HG03025 (cell line): ENCODE measurements at regions not wholly inside any gene's neighbourhood (a gene's known extent, or its start where the extent isn't known, plus 50 kb on each side); places are given as distances from the start of the nearest gene placed in this dataset.

Source experiments
- ATAC-seq: cut with Tn5 transposase; IDR thresholded peaks from one replicate; pipeline ENCODE4 v1.9.1; 2021; ENCODE audit warnings: mild to moderate bottlenecking, moderate library complexity; ENCODE audit not compliant: unreplicated experiment, low FRiP score

GRCh38 chr13:58151452-58151851, 519.9 kb downstream of the PCDH17 start:
- no peak for ATAC-seq

GRCh38 chr13:58160980-58161379, 529.4 kb downstream of the PCDH17 start:
- ATAC-seq = no peak

GRCh38 chr13:58165617-58166016, 534.1 kb downstream of the PCDH17 start:
- no peak for ATAC-seq

GRCh38 chr13:58181111-58181510, 549.6 kb downstream of the PCDH17 start:
- ATAC-seq = no peak

- no peak for ATAC-seq
Observed at GRCh38 chr13:58187881-58188280, 556.3 kb downstream of the PCDH17 start.

GRCh38 chr13:58190577-58190976, 559.0 kb downstream of the PCDH17 start:
- no peak for ATAC-seq

GRCh38 chr13:58191754-58192153, 560.2 kb downstream of the PCDH17 start:
- ATAC-seq = no peak

GRCh38 chr13:58202099-58202498, 570.6 kb downstream of the PCDH17 start:
- no peak for ATAC-seq

- no peak for ATAC-seq
Observed at GRCh38 chr13:58207501-58207900, 576.0 kb downstream of the PCDH17 start.

- no peak for ATAC-seq
Observed at GRCh38 chr13:58235454-58235853, 603.9 kb downstream of the PCDH17 start.

GRCh38 chr13:58238972-58239773, 607.6 kb downstream of the PCDH17 start:
- ATAC-seq = no peak

GRCh38 chr13:58239774-58240268, 608.3 kb downstream of the PCDH17 start:
- ATAC-seq = no peak

- ATAC-seq = no peak
Observed at GRCh38 chr13:58247080-58247479, 615.5 kb downstream of the PCDH17 start.

GRCh38 chr13:58254943-58255342, 623.4 kb downstream of the PCDH17 start:
- no peak for ATAC-seq

- no peak for ATAC-seq
Observed at GRCh38 chr13:58266271-58266670, 634.7 kb downstream of the PCDH17 start.

GRCh38 chr13:58298556-58299135, 667.1 kb downstream of the PCDH17 start:
- no peak for ATAC-seq

- ATAC-seq = no peak
Observed at GRCh38 chr13:58300224-58300623, 668.7 kb downstream of the PCDH17 start.

GRCh38 chr13:58300974-58301681, 669.6 kb downstream of the PCDH17 start:
- ATAC-seq = no peak

GRCh38 chr13:58302349-58302748, 670.8 kb downstream of the PCDH17 start:
- ATAC-seq = no peak

- ATAC-seq = no peak
Observed at GRCh38 chr13:58306062-58306461, 674.5 kb downstream of the PCDH17 start.

- no peak for ATAC-seq
Observed at GRCh38 chr13:58313219-58313618, 681.7 kb downstream of the PCDH17 start.
